ENCODE measurements at regions not wholly inside any gene's neighbourhood (a gene's known extent, or its start where the extent isn't known, plus 50 kb on each side); places are given as distances from the start of the nearest gene placed in this dataset.

DNA sequence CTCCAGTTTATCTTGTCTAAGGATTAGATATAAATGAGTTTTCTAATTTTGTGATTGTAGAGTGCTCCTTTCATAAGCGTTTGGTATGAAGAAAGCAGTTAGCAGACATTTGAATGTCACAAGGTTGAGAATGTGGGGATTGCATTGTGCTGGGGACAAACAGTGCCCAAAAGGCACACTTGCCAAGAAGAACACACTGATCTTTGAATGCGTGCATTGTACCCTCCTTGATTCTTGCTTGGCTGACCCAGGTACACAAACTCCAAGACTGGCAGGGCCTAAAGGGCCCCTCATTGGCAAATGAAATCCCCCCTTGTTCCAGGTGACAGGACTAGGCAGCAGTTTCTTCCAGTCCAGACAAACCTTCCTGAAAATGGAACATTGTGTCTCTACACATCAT is 96.9 kb upstream of the LIFR start:
- no peak for DNase-seq
- no peak overlapping the region for H3K27ac ChIP-seq (replicated peaks)
- no peaks in the 10 kb centered on the region for H3K27me3 ChIP-seq (ENCODE audit: low read depth)
- peaks cover 24% of the 10 kb centered on the region for H3K4me1 ChIP-seq
- intact Hi-C loops (cut with micrococcal nuclease) = no loop called here
- TF ChIP-seq, protein P1, sequence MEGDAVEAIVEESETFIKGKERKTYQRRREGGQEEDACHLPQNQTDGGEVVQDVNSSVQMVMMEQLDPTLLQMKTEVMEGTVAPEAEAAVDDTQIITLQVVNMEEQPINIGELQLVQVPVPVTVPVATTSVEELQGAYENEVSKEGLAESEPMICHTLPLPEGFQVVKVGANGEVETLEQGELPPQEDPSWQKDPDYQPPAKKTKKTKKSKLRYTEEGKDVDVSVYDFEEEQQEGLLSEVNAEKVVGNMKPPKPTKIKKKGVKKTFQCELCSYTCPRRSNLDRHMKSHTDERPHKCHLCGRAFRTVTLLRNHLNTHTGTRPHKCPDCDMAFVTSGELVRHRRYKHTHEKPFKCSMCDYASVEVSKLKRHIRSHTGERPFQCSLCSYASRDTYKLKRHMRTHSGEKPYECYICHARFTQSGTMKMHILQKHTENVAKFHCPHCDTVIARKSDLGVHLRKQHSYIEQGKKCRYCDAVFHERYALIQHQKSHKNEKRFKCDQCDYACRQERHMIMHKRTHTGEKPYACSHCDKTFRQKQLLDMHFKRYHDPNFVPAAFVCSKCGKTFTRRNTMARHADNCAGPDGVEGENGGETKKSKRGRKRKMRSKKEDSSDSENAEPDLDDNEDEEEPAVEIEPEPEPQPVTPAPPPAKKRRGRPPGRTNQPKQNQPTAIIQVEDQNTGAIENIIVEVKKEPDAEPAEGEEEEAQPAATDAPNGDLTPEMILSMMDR (IDR thresholded peaks at IDR 0.05; ENCODE audit: borderline replicate concordance) = no peak
- no peaks in the 10 kb centered on the region for H3K36me3 ChIP-seq
- H3K9me3 ChIP-seq (replicated peaks) = no peaks in the 10 kb centered on the region
- no peak overlapping the region for H3K4me3 ChIP-seq

DNA sequence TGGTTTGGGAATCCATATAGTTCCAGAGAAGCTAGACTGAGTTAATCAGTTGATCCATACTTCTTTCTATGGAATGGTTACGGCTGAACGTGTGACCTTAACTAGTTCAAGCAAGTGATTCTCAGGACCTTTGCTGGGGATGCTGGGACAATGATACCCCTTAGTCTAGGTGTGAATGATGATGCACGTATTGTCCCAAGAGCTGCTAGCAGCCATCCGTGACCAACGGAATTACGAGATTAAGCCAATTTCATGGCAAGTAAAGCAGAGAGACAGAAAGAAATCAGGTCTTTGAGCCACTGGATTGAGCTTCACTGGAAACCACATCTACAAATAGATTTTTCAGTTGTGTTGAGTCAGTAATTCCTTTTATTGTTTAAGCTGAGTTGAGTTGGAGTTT is 99.2 kb upstream of the LIFR start:
- H3K4me1 ChIP-seq = peaks cover 18% of the 10 kb centered on the region
- TF ChIP-seq, protein P1 (IDR thresholded peaks at IDR 0.05; ENCODE audit: borderline replicate concordance) = no peak
- intact Hi-C loops (cut with micrococcal nuclease) = no loop called here
- DNase-seq = no peak
- H3K36me3 ChIP-seq = no peaks in the 10 kb centered on the region
- no peaks in the 10 kb centered on the region for H3K27me3 ChIP-seq (ENCODE audit: low read depth)
- no peaks in the 10 kb centered on the region for H3K9me3 ChIP-seq (replicated peaks)
- H3K4me3 ChIP-seq = no peak overlapping the region
- no peak overlapping the region for H3K27ac ChIP-seq (replicated peaks)

DNA sequence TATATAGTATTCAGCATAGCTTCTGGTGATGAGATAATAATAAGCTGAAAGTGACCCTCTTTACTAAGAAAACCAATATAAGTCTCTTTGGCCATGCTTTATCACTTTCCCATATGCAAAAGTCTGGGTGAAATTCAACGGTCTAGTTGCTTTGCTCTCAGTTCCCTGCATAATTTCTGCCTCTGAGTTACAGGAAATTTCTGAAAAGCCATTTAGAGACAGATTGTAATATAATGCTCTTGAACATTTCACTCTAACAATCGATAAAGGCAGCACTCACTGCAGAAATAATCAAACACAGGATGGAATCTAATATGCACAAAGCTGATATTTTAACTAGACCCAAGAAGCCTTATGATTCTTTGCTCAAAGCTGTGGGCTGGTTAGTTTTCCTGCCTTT is 100.1 kb upstream of the LIFR start:
- TF ChIP-seq, protein P1 (IDR thresholded peaks at IDR 0.05; ENCODE audit: borderline replicate concordance) = no peak
- no peak overlapping the region for H3K4me3 ChIP-seq
- no peaks in the 10 kb centered on the region for H3K27me3 ChIP-seq (ENCODE audit: low read depth)
- peak overlapping the region; percentile 15 for H3K27ac ChIP-seq (replicated peaks)
- DNase-seq = no peak
- no peaks in the 10 kb centered on the region for H3K9me3 ChIP-seq (replicated peaks)
- intact Hi-C loops (cut with micrococcal nuclease) = no loop called here
- peaks cover 17% of the 10 kb centered on the region for H3K4me1 ChIP-seq
- H3K36me3 ChIP-seq = no peaks in the 10 kb centered on the region

DNA sequence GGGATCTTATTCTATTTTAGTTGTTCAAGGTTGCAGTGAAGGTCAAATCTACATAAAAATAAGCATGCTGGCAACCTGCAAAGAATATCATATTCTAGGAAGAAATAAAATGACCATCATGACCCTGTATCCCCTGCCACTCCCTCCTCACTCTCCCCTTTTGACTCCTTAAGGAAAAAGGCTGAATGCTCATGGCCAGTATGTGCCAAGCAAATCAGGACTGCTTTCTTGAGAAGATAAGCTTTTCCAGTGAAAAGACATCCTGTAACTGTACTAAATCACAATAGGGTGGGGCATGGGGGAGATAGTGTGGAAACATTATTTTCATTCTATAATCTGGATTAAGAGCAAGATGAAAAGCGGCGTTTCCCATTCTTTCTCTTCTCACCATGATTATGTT is 100.6 kb upstream of the LIFR start:
- H3K36me3 ChIP-seq = no peaks in the 10 kb centered on the region
- H3K4me1 ChIP-seq = peaks cover 21% of the 10 kb centered on the region
- H3K4me3 ChIP-seq = no peak overlapping the region
- intact Hi-C loops (cut with micrococcal nuclease) = no loop called here
- H3K27me3 ChIP-seq (ENCODE audit: low read depth) = no peaks in the 10 kb centered on the region
- TF ChIP-seq, protein P1 (IDR thresholded peaks at IDR 0.05; ENCODE audit: borderline replicate concordance) = no peak
- H3K9me3 ChIP-seq (replicated peaks) = no peaks in the 10 kb centered on the region
- no peak for DNase-seq
- peak overlapping the region; percentile 15 for H3K27ac ChIP-seq (replicated peaks)

DNA sequence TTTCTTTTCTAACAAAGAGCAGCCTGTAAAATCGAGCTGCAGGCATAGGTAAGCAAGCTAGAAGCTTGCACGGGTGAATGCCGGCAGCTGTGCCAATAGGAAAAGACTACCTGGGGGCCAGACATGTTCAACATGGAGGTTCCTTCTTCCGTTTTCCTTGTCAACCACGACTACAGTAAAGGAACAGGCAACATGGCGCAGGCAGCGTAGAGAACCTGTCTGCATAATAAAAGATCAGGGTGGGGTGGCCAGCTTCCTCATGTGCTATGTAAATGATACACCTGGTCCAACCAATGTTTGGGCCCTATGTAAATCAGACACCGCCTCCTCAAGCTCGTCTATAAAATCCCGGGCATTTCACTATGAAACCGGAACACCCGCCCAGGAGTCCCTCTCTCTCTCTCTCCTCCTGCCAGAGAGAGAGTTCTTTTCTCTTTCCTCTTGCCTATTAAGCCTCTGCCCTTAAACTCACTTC is 103.8 kb upstream of the LIFR start:
- peak overlapping the region; percentile 44 for H3K4me3 ChIP-seq

More for the DNA sequence above, 103.8 kb upstream of the LIFR start:
- Histone ChIP-seq H3K9me3 (replicated peaks) (no peaks in the 10 kb centered on the region), H3K27me3 (ENCODE audit: low read depth) (no peaks in the 10 kb centered on the region), H3K4me1 (peaks cover 33% of the 10 kb centered on the region), H3K36me3 (no peaks in the 10 kb centered on the region), H3K27ac (replicated peaks) (peak overlapping the region; percentile 62)
- TF ChIP-seq, protein P1 (IDR thresholded peaks at IDR 0.05; ENCODE audit: borderline replicate concordance) = no peak
- DNase-seq = no peak
- intact Hi-C loops (cut with micrococcal nuclease) = loop anchor here (10.0 kb wide), 2 partner anchors 105 to 145 kb away; partner anchors contain the start of gene LIFR

Measured in left ventricle myocardium inferior (tissue), 1 donor.